GM12878 (cell line): ENCODE measurements at regions not wholly inside any gene's neighbourhood (a gene's known extent, or its start where the extent isn't known, plus 50 kb on each side); places are given as distances from the start of the nearest gene placed in this dataset.

Source experiments
- ATAC-seq: fragments of 200-7000 bp; cut with Tn5 transposase; 3 replicates; pipeline ENCODE4 v1.9.1; 2020; ENCODE audit warnings: mild to moderate bottlenecking, moderate library complexity
- BruUV-seq: library from RNA; stranded (reverse); fragments of 400-500 nt; replicated peaks from 2 replicates; lab custom pipeline; 2021; lab: Mats Ljungman, UMichigan
- CTCF ChIA-PET: fragments of 300-600 bp; sonication (Branson Sonifier 250); formaldehyde crosslinking; extraction: SDS; loops from one replicate; lab custom pipeline; 2021; ENCODE audit warnings: inconsistent platforms; lab: Yijun Ruan, JAX
- POLR2A ChIA-PET: fragments of 350-600 bp; formaldehyde crosslinking; extraction: SDS; loops from one replicate; lab custom pipeline; 2021; ENCODE audit warnings: inconsistent platforms; lab: Charles Lee
- RAD21 ChIA-PET: fragments of 300-600 bp; sonication (Branson Sonifier 250); formaldehyde crosslinking; loops from one replicate; lab custom pipeline; 2023; ENCODE audit warnings: antibody characterized with exemption; ENCODE audit not compliant: unreplicated experiment; lab: Charles Lee
- SMC1A ChIA-PET: fragments of 300-600 bp; sonication (Branson Sonifier 250); formaldehyde crosslinking; loops from one replicate; lab custom pipeline; 2023; ENCODE audit not compliant: unreplicated experiment, uncharacterized antibody; lab: Charles Lee
- DNase-seq: peaks from one replicate; pipeline ENCODE4 v3.0.0-alpha.2; 2011; ENCODE audit warnings: low read depth, low spot score
- FAIRE-seq: peaks from 3 replicates; lab custom pipeline; 2011; peaks lifted over from hg19 to GRCh38; lab: Jason Lieb, UNC
- H2AFZ ChIP-seq: 2 replicates; pipeline ENCODE4 v1.6.0; 2011; ENCODE audit warnings: low read depth, low read length, control low read depth; ENCODE audit not compliant: control insufficient read depth
- H3K27ac ChIP-seq: 2 replicates; pipeline ENCODE4 v1.5.1; 2011; ENCODE audit warnings: control low read depth; ENCODE audit not compliant: control insufficient read depth, insufficient read depth
- H3K27me3 ChIP-seq, 2 experiments: replicated peaks in 1 of 2; 2 replicates each; pipeline versions ENCODE4 v1.6.0 to v1.6.1; 2011; ENCODE audit warnings: low read length in 1 of 2; ENCODE audit not compliant: control insufficient read depth in 2 of 2, insufficient read depth in 2 of 2
- H3K36me3 ChIP-seq, 2 experiments: 2 replicates each; pipeline ENCODE4 v1.5.1; 2011; ENCODE audit warnings: low read length in 1 of 2; ENCODE audit not compliant: control insufficient read depth in 2 of 2, insufficient read depth in 2 of 2
- H3K4me1 ChIP-seq: 2 replicates; pipeline ENCODE4 v1.6.1; 2011; ENCODE audit warnings: mild to moderate bottlenecking, low read length, moderate library complexity, mixed read lengths; ENCODE audit not compliant: control insufficient read depth, insufficient read depth
- H3K4me2 ChIP-seq: 2 replicates; pipeline ENCODE4 v1.6.0; 2011; ENCODE audit warnings: control low read depth; ENCODE audit not compliant: control insufficient read depth, insufficient read depth
- H3K4me3 ChIP-seq: fragments of 200-600 bp; sonication (generic); 2 replicates; pipeline ENCODE4 v1.5.1; 2016
- H3K79me2 ChIP-seq: 2 replicates; pipeline ENCODE4 v1.6.0; 2011; ENCODE audit warnings: low read length; ENCODE audit not compliant: control insufficient read depth, insufficient read depth
- H3K9ac ChIP-seq: 2 replicates; pipeline ENCODE4 v1.8.0; 2011; ENCODE audit warnings: low read length, control low read depth, mixed read lengths; ENCODE audit not compliant: control insufficient read depth, insufficient read depth
- H3K9me3 ChIP-seq: replicated peaks from 3 replicates; pipeline ENCODE4 v1.5.1; 2011; ENCODE audit warnings: mild to moderate bottlenecking, low read length; ENCODE audit not compliant: control insufficient read depth, insufficient read depth
- H4K20me1 ChIP-seq: 2 replicates; pipeline ENCODE4 v1.6.0; 2011; ENCODE audit not compliant: control insufficient read depth, insufficient read depth
- ETV6 ChIP-seq, 2 experiments: fragments of 450-650 bp in 1 of 2; IDR thresholded peaks in 1 of 2; conservative IDR thresholded peaks in 1 of 2; 2 replicates each; pipeline ENCODE4 v1.6.1; 2014; ENCODE audit warnings: antibody characterized with exemption in 1 of 2, borderline replicate concordance in 1 of 2, low read depth in 1 of 2, mild to moderate bottlenecking in 1 of 2, moderate library complexity in 1 of 2
- IKZF2 ChIP-seq, 2 experiments: fragments of 450-650 bp; IDR thresholded peaks; 2 replicates each; pipeline ENCODE4 v1.6.1; 2017; ENCODE audit warnings: mild to moderate bottlenecking in 2 of 2, moderate library complexity in 2 of 2
- NFYB ChIP-seq: IDR thresholded peaks from 2 replicates; pipeline ENCODE4 v1.6.1; 2011; ENCODE audit warnings: low read depth, mild to moderate bottlenecking, low read length, improper control_type of control experiment, moderate library complexity; ENCODE audit not compliant: insufficient read depth
- PAX8 ChIP-seq: fragments of 450-650 bp; IDR thresholded peaks from 2 replicates; pipeline ENCODE4 v1.6.1; 2017; ENCODE audit warnings: mild to moderate bottlenecking, moderate library complexity
- PBX3 ChIP-seq: IDR thresholded peaks from 2 replicates; pipeline ENCODE4 v1.6.1; 2011; ENCODE audit warnings: mild to moderate bottlenecking, low read depth, low read length, moderate library complexity; ENCODE audit not compliant: insufficient replicate concordance
- PML ChIP-seq: IDR thresholded peaks from 2 replicates; pipeline ENCODE4 v1.6.1; 2012; ENCODE audit warnings: low read length, inconsistent platforms
- RBBP5 ChIP-seq: fragments of 200-600 bp; sonication (generic); conservative IDR thresholded peaks from 2 replicates; pipeline ENCODE4 v1.6.1; 2016
- RELA ChIP-seq: fragments of 450-650 bp; IDR thresholded peaks from 2 replicates; pipeline ENCODE4 v1.8.0; 2014; ENCODE audit warnings: borderline replicate concordance; ENCODE audit not compliant: partially characterized antibody
- SPI1 ChIP-seq: IDR thresholded peaks from 2 replicates; pipeline ENCODE4 v1.6.1; 2011; ENCODE audit warnings: low read depth, mild to moderate bottlenecking, low read length, moderate library complexity, borderline replicate concordance; ENCODE audit not compliant: insufficient read depth
- TAF1 ChIP-seq: IDR thresholded peaks from 2 replicates; pipeline ENCODE4 v1.6.1; 2011; ENCODE audit warnings: mild to moderate bottlenecking, low read depth, low read length, borderline replicate concordance
- TBL1XR1 ChIP-seq: IDR thresholded peaks from 2 replicates; pipeline ENCODE4 v1.6.1; 2012; ENCODE audit warnings: low read depth, low read length, improper control_type of control experiment
- TCF12 ChIP-seq: IDR thresholded peaks from 2 replicates; pipeline ENCODE4 v1.6.1; 2011; ENCODE audit warnings: low read depth, mild to moderate bottlenecking, low read length
- YBX1 ChIP-seq: fragments of 450-650 bp; IDR thresholded peaks from 2 replicates; pipeline ENCODE4 v1.6.1; 2016; ENCODE audit warnings: antibody characterized with exemption
- ZBED1 ChIP-seq: IDR thresholded peaks from 2 replicates; pipeline ENCODE4 v1.6.1; 2016; ENCODE audit warnings: borderline replicate concordance
- ZBTB11 ChIP-seq: fragments of 450-650 bp; formaldehyde crosslinking; IDR thresholded peaks from 2 replicates; pipeline ENCODE4 v1.5.0; 2022; ENCODE audit warnings: mild to moderate bottlenecking, missing genetic modification characterization
- WGBS: methylation state at CpG from one replicate; pipeline ENCODE4 v1.1.6; 2016; ENCODE audit warnings: low lambda C conversion rate; ENCODE audit not compliant: insufficient replicate concordance, insufficient coverage; ENCODE audit errors: missing lambda C conversion rate; 5-methylcytosine and 5-hydroxymethylcytosine counted together
- in situ Hi-C: fragments of 300-500 bp; cut with MboI; formaldehyde crosslinking; loops from 9 replicates; pipeline ENCODE4 v1.14.3; 2018; ENCODE audit warnings: mixed read lengths
- intact Hi-C: fragments of 100-400 bp; cut with micrococcal nuclease; formaldehyde crosslinking; loops from one replicate; pipeline ENCODE4 v1.14.2; 2022; ENCODE audit not compliant: unreplicated experiment

GRCh38 chr4:176611381-176611780, 181.3 kb downstream of the VEGFC start:
- TF ChIP-seq RBBP5 (no peak), PAX8 (no peak), RELA (no peak), SPI1 (no peak), ZBED1 (no peak), NFYB (no peak), PBX3 (no peak), IKZF2 (IDR thresholded peaks at IDR 0.05) (no peak), YBX1 (no peak), PML (no peak), ZBTB11 (CRISPR knock-in tag) (no peak), ETV6 (conservative IDR thresholded peaks at IDR 0.05 in 1 of 2, IDR thresholded peaks at IDR 0.05 in 1 of 2; ENCODE audit: borderline replicate concordance in 1 of 2, low read depth in 1 of 2) (no peak), TCF12 (no peak), TBL1XR1 (no peak), TAF1 (no peak)
- H3K9me3 ChIP-seq = no peaks in the 10 kb centered on the region
- H3K79me2 ChIP-seq = no peaks in the 10 kb centered on the region
- RAD21 ChIA-PET = no interaction called here
- CTCF ChIA-PET = no interaction called here
- no TSS peak for BruUV-seq
- no peaks in the 10 kb centered on the region for H3K4me1 ChIP-seq
- DNase-seq (no peak), ATAC-seq (no peak), FAIRE-seq (no peak)
- POLR2A ChIA-PET = no interaction called here
- H3K36me3 ChIP-seq = no peaks in the 10 kb centered on the region
- no peaks in the 10 kb centered on the region for H3K27me3 ChIP-seq
- in situ Hi-C loops (no loop called here), intact Hi-C loops (no loop called here)
- SMC1A ChIA-PET = no interaction called here
- H2AFZ ChIP-seq = no peak overlapping the region
- no peak overlapping the region for H3K4me3 ChIP-seq
- no peak overlapping the region for H3K27ac ChIP-seq
- H3K4me2 ChIP-seq = no peak overlapping the region
- no peak overlapping the region for H3K9ac ChIP-seq
- 4% methylated on average over 1 of the region's 1 CpG for WGBS
- no peaks in the 10 kb centered on the region for H4K20me1 ChIP-seq
